Neural cell (in vitro differentiated cells): ENCODE measurements at regions not wholly inside any gene's neighbourhood (a gene's known extent, or its start where the extent isn't known, plus 50 kb on each side); places are given as distances from the start of the nearest gene placed in this dataset.

Source experiments
- POLR2AphosphoS5 ChIP-seq: IDR thresholded peaks from 2 replicates; pipeline ENCODE4 v1.6.1; 2012
- TAF1 ChIP-seq: IDR thresholded peaks from 2 replicates; pipeline ENCODE4 v1.6.1; 2012; ENCODE audit warnings: low read depth
- TF ChIP-seq, protein P1 (sequence below): fragments of 450-650 bp; IDR thresholded peaks from 2 replicates; pipeline ENCODE4 v1.5.1; 2014; ENCODE audit warnings: antibody characterized with exemption, mild to moderate bottlenecking, moderate library complexity; ENCODE audit not compliant: poor library complexity, severe bottlenecking

DNA sequence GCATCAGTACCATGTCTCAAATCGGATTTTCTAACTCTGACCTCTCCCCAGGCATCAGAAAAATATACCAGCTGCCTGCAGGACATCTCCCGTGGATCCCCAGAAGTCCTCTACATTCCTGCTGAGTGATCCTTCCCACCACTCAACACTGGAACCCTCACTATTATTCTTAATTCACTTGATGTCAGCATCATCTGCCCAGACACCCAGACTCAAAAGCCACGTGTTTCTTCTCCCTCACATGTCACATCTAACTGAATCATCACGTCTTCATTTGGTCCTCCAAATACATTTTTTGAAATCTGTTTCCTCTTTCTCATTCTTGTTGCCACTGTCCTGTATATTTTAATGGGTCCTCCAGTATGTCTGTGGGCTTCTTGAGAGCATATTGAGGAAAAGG is 218.6 kb downstream of the HRH4 start:
- TF ChIP-seq, protein P1, sequence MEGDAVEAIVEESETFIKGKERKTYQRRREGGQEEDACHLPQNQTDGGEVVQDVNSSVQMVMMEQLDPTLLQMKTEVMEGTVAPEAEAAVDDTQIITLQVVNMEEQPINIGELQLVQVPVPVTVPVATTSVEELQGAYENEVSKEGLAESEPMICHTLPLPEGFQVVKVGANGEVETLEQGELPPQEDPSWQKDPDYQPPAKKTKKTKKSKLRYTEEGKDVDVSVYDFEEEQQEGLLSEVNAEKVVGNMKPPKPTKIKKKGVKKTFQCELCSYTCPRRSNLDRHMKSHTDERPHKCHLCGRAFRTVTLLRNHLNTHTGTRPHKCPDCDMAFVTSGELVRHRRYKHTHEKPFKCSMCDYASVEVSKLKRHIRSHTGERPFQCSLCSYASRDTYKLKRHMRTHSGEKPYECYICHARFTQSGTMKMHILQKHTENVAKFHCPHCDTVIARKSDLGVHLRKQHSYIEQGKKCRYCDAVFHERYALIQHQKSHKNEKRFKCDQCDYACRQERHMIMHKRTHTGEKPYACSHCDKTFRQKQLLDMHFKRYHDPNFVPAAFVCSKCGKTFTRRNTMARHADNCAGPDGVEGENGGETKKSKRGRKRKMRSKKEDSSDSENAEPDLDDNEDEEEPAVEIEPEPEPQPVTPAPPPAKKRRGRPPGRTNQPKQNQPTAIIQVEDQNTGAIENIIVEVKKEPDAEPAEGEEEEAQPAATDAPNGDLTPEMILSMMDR, result no peak
- TF ChIP-seq TAF1 (no peak), POLR2AphosphoS5 (no peak)
